ENCODE measurements at regions not wholly inside any gene's neighbourhood (a gene's known extent, or its start where the extent isn't known, plus 50 kb on each side); places are given as distances from the start of the nearest gene placed in this dataset.

DNA sequence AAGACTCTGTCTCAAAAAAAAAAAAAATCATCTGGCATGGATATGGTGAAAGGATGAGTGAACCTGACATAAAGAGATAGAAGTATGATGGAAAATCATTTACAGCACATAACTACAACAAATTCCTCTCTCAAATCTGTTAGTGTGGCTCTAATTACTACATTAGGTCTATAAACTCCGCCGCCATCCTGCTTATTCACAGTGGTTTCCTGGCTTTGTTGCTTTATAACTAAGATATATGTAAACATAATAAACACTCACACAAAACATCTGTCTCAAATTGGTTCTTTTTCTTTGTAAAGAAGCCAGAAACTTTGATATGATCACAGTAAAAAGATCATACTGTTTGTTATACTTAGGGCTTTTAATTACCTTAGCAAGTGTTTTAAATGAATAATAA, 412.6 kb upstream of the FAM98A start:
- H3K27ac ChIP-seq (ENCODE audit: low read depth, low read length) = no peak overlapping the region
- H3K4me3 ChIP-seq (ENCODE audit: low read length) = no peak overlapping the region
- no peaks in the 10 kb centered on the region for H4K20me1 ChIP-seq (ENCODE audit: control insufficient read depth, insufficient read depth, low read depth, low read length)
- no peaks in the 10 kb centered on the region; the same call in 1 of the 2 replicates for H3K9me3 ChIP-seq (ENCODE audit: control insufficient read depth, insufficient read depth, low read length)
- no peaks in the 10 kb centered on the region for H3K79me2 ChIP-seq (ENCODE audit: control insufficient read depth, low read length)
- no peaks in the 10 kb centered on the region for H3K4me1 ChIP-seq (ENCODE audit: control insufficient read depth, low read length)
- no peaks in the 10 kb centered on the region for H3K27me3 ChIP-seq (ENCODE audit: control insufficient read depth, low read length)
- H3K36me3 ChIP-seq (ENCODE audit: control insufficient read depth, low read length) = no peaks in the 10 kb centered on the region
- H3K9me2 ChIP-seq (replicated peaks; ENCODE audit: control insufficient read depth, low read length) = no peaks in the 10 kb centered on the region
- no peaks in the 10 kb centered on the region for H3F3A ChIP-seq (ENCODE audit: control insufficient read depth, insufficient read depth)
- no peak for TF ChIP-seq EZH2phosphoT487 (IDR thresholded peaks at IDR 0.05; ENCODE audit: borderline replicate concordance, low read length)
- TF ChIP-seq, protein P1, sequence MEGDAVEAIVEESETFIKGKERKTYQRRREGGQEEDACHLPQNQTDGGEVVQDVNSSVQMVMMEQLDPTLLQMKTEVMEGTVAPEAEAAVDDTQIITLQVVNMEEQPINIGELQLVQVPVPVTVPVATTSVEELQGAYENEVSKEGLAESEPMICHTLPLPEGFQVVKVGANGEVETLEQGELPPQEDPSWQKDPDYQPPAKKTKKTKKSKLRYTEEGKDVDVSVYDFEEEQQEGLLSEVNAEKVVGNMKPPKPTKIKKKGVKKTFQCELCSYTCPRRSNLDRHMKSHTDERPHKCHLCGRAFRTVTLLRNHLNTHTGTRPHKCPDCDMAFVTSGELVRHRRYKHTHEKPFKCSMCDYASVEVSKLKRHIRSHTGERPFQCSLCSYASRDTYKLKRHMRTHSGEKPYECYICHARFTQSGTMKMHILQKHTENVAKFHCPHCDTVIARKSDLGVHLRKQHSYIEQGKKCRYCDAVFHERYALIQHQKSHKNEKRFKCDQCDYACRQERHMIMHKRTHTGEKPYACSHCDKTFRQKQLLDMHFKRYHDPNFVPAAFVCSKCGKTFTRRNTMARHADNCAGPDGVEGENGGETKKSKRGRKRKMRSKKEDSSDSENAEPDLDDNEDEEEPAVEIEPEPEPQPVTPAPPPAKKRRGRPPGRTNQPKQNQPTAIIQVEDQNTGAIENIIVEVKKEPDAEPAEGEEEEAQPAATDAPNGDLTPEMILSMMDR (IDR thresholded peaks at IDR 0.05; ENCODE audit: low read depth, low read length, poor library complexity, severe bottlenecking) = no peak
- H3K4me2 ChIP-seq (ENCODE audit: low read length) = no peak overlapping the region

DNA sequence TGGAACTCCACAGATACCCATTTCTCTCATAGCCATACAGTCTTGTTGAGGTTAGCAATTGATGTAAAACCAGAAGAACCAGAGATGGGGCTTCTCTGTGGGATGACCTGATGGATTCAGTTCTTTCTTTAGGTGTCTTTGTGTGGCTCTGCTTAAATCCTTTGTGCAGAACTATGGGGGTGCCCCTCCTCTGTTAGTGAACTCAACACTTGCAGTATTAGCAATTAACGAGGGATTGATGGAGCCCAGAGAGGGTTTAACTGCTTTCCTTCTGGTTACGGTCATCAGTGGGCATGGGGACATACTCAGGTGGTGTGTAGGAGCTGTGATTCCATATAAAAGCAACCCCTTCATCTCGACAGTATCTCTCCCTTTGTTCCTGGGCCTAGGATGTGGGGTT, 406.8 kb upstream of the FAM98A start:
- no peaks in the 10 kb centered on the region for H4K20me1 ChIP-seq (ENCODE audit: control insufficient read depth, insufficient read depth, low read depth, low read length)
- no peaks in the 10 kb centered on the region for H3K9me3 ChIP-seq (ENCODE audit: control insufficient read depth, insufficient read depth, low read length)
- H3K4me1 ChIP-seq (ENCODE audit: control insufficient read depth, low read length) = no peaks in the 10 kb centered on the region
- H3K27me3 ChIP-seq (ENCODE audit: control insufficient read depth, low read length) = no peaks in the 10 kb centered on the region
- no peak for TF ChIP-seq EZH2phosphoT487 (IDR thresholded peaks at IDR 0.05; ENCODE audit: borderline replicate concordance, low read length)
- TF ChIP-seq, protein P1 (IDR thresholded peaks at IDR 0.05; ENCODE audit: low read depth, low read length, poor library complexity, severe bottlenecking) = no peak
- no peaks in the 10 kb centered on the region for H3K36me3 ChIP-seq (ENCODE audit: control insufficient read depth, low read length)
- H3K27ac ChIP-seq (ENCODE audit: low read depth, low read length) = no peak overlapping the region
- no peaks in the 10 kb centered on the region for H3K79me2 ChIP-seq (ENCODE audit: control insufficient read depth, low read length)
- no peak overlapping the region for H3K4me3 ChIP-seq (ENCODE audit: low read length)
- no peaks in the 10 kb centered on the region for H3K9me2 ChIP-seq (replicated peaks; ENCODE audit: control insufficient read depth, low read length)
- no peaks in the 10 kb centered on the region for H3F3A ChIP-seq (ENCODE audit: control insufficient read depth, insufficient read depth)
- no peak overlapping the region for H3K4me2 ChIP-seq (ENCODE audit: low read length)

DNA sequence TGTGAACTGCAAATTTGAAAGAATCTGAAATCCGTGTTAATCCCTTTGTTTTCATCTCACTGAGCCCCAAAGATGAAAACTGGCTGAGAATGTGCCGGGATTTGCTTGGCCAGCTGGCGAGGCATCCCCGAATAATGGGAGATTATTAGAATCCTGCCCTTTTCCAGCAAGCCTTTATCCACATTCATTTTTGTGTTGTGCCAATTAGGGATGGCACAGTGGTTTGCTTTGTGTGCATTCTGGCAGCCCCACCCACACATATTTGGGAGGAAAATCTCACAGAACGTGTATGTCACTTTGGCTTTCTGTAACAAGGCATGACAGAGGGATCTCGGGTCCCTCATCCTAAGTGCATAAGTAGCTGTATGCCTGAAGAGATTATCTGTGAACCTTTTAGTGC, 405.8 kb upstream of the FAM98A start:
- Histone ChIP-seq H4K20me1 (ENCODE audit: control insufficient read depth, insufficient read depth, low read depth, low read length) (no peaks in the 10 kb centered on the region), H3K9me3 (ENCODE audit: control insufficient read depth, insufficient read depth, low read length) (no peaks in the 10 kb centered on the region), H3K4me1 (ENCODE audit: control insufficient read depth, low read length) (no peaks in the 10 kb centered on the region), H3F3A (ENCODE audit: control insufficient read depth, insufficient read depth) (no peaks in the 10 kb centered on the region), H3K4me3 (ENCODE audit: low read length) (no peak overlapping the region), H3K79me2 (ENCODE audit: control insufficient read depth, low read length) (no peaks in the 10 kb centered on the region), H3K36me3 (ENCODE audit: control insufficient read depth, low read length) (no peaks in the 10 kb centered on the region), H3K4me2 (ENCODE audit: low read length) (no peak overlapping the region), H3K27me3 (ENCODE audit: control insufficient read depth, low read length) (no peaks in the 10 kb centered on the region), H3K27ac (ENCODE audit: low read depth, low read length) (no peak overlapping the region), H3K9me2 (replicated peaks; ENCODE audit: control insufficient read depth, low read length) (no peaks in the 10 kb centered on the region)
- TF ChIP-seq, protein P1 (IDR thresholded peaks at IDR 0.05; ENCODE audit: low read depth, low read length, poor library complexity, severe bottlenecking) = no peak
- no peak for TF ChIP-seq EZH2phosphoT487 (IDR thresholded peaks at IDR 0.05; ENCODE audit: borderline replicate concordance, low read length)

DNA sequence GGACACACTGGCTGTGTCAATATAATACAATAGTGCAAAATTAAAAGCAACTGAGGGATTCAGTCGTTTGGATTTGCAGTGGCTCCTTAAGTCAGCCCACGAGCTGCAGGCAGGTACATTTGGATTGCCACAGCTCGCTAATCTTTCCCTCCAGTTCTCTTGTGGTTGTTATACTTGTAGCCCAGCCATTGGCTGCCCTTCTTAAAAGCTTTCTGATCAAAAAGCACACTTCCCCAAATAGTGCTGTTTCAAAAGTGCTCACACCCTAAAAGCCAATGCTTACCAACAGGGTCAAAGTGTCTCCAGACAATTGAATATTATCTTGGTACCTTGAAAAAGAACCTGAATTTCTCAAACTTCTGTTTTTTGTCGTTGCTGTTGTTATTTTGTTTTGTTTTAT, 404.7 kb upstream of the FAM98A start:
- no peak overlapping the region for H3K27ac ChIP-seq (ENCODE audit: low read depth, low read length)
- no peaks in the 10 kb centered on the region for H3K9me3 ChIP-seq (ENCODE audit: control insufficient read depth, insufficient read depth, low read length)
- TF ChIP-seq, protein P1 (IDR thresholded peaks at IDR 0.05; ENCODE audit: low read depth, low read length, poor library complexity, severe bottlenecking) = no peak
- no peak for TF ChIP-seq EZH2phosphoT487 (IDR thresholded peaks at IDR 0.05; ENCODE audit: borderline replicate concordance, low read length)
- no peaks in the 10 kb centered on the region for H3K79me2 ChIP-seq (ENCODE audit: control insufficient read depth, low read length)
- H3K9me2 ChIP-seq (replicated peaks; ENCODE audit: control insufficient read depth, low read length) = no peaks in the 10 kb centered on the region
- no peak overlapping the region for H3K4me2 ChIP-seq (ENCODE audit: low read length)
- no peaks in the 10 kb centered on the region for H3K36me3 ChIP-seq (ENCODE audit: control insufficient read depth, low read length)
- no peaks in the 10 kb centered on the region for H3F3A ChIP-seq (ENCODE audit: control insufficient read depth, insufficient read depth)
- no peaks in the 10 kb centered on the region for H3K4me1 ChIP-seq (ENCODE audit: control insufficient read depth, low read length)
- H3K27me3 ChIP-seq (ENCODE audit: control insufficient read depth, low read length) = no peaks in the 10 kb centered on the region
- H4K20me1 ChIP-seq (ENCODE audit: control insufficient read depth, insufficient read depth, low read depth, low read length) = no peaks in the 10 kb centered on the region
- H3K4me3 ChIP-seq (ENCODE audit: low read length) = no peak overlapping the region
